HL-60 (cell line): ENCODE measurements at regions not wholly inside any gene's neighbourhood (a gene's known extent, or its start where the extent isn't known, plus 50 kb on each side); places are given as distances from the start of the nearest gene placed in this dataset.

Experiments
- DNase-seq, 2 experiments: peaks; one replicate each; pipeline ENCODE4 v3.0.0-alpha.2; 2010 to 2020; ENCODE audit warnings: low read depth in 1 of 2, low spot score in 1 of 2
- H3K27ac ChIP-seq: fragments of 250-450 bp; sonication (Bioruptor Pico); replicated peaks from 2 replicates; pipeline ENCODE4 v1.5.1; 2020; ENCODE audit warnings: mild to moderate bottlenecking, moderate library complexity
- H3K27me3 ChIP-seq: fragments of 250-450 bp; sonication (Bioruptor Pico); 2 replicates; pipeline ENCODE4 v1.5.1; 2021; ENCODE audit warnings: mild to moderate bottlenecking, moderate library complexity; ENCODE audit not compliant: insufficient read depth, poor library complexity, severe bottlenecking
- H3K4me3 ChIP-seq: replicated peaks from 2 replicates; pipeline ENCODE4 v1.5.1; 2011; ENCODE audit warnings: mild to moderate bottlenecking, control low read depth, low read length; ENCODE audit not compliant: insufficient read depth
- GABPA ChIP-seq: IDR thresholded peaks from 2 replicates; pipeline ENCODE4 v1.6.1; 2012; ENCODE audit warnings: low read depth
- POLR2AphosphoS5 ChIP-seq: IDR thresholded peaks from 2 replicates; pipeline ENCODE4 v1.6.1; 2012; ENCODE audit warnings: low read depth
- SPI1 ChIP-seq: IDR thresholded peaks from 2 replicates; pipeline ENCODE4 v1.6.1; 2012; ENCODE audit warnings: low read depth, mild to moderate bottlenecking, borderline replicate concordance
- TF ChIP-seq, protein P1 (sequence below): IDR thresholded peaks from one replicate; pipeline ENCODE4 v1.5.1; 2011; ENCODE audit warnings: low read length, control low read depth, inconsistent platforms; ENCODE audit not compliant: insufficient read depth
- TF ChIP-seq, protein P2 (sequence below): IDR thresholded peaks from 2 replicates; pipeline ENCODE4 v1.6.1; 2012; ENCODE audit warnings: low read depth; ENCODE audit not compliant: insufficient replicate concordance

DNA sequence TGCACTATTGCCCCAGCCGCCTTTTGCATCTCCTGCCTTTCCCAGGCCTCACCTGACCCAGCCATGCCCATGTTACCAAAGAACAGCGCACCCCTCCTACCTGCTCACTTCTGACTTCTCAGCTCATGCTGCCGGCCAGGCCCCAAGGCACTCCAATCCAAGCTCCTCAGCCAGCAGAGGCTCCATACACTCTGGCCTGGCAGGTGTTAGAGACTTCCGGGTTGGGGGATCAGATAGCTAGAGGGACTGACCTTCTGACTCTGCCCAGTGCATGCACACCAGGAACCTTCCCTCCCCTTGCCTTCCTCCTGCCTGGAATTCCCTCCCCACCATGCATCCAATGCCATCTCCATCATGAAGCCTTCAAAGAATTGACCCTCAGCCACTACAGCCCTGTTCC lies 56.2 kb upstream of the ZMIZ1 start:
- H3K4me3 ChIP-seq = no peak overlapping the region
- TF ChIP-seq, protein P1, sequence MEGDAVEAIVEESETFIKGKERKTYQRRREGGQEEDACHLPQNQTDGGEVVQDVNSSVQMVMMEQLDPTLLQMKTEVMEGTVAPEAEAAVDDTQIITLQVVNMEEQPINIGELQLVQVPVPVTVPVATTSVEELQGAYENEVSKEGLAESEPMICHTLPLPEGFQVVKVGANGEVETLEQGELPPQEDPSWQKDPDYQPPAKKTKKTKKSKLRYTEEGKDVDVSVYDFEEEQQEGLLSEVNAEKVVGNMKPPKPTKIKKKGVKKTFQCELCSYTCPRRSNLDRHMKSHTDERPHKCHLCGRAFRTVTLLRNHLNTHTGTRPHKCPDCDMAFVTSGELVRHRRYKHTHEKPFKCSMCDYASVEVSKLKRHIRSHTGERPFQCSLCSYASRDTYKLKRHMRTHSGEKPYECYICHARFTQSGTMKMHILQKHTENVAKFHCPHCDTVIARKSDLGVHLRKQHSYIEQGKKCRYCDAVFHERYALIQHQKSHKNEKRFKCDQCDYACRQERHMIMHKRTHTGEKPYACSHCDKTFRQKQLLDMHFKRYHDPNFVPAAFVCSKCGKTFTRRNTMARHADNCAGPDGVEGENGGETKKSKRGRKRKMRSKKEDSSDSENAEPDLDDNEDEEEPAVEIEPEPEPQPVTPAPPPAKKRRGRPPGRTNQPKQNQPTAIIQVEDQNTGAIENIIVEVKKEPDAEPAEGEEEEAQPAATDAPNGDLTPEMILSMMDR = no peak
- no peak for TF ChIP-seq GABPA
- TF ChIP-seq, protein P2, sequence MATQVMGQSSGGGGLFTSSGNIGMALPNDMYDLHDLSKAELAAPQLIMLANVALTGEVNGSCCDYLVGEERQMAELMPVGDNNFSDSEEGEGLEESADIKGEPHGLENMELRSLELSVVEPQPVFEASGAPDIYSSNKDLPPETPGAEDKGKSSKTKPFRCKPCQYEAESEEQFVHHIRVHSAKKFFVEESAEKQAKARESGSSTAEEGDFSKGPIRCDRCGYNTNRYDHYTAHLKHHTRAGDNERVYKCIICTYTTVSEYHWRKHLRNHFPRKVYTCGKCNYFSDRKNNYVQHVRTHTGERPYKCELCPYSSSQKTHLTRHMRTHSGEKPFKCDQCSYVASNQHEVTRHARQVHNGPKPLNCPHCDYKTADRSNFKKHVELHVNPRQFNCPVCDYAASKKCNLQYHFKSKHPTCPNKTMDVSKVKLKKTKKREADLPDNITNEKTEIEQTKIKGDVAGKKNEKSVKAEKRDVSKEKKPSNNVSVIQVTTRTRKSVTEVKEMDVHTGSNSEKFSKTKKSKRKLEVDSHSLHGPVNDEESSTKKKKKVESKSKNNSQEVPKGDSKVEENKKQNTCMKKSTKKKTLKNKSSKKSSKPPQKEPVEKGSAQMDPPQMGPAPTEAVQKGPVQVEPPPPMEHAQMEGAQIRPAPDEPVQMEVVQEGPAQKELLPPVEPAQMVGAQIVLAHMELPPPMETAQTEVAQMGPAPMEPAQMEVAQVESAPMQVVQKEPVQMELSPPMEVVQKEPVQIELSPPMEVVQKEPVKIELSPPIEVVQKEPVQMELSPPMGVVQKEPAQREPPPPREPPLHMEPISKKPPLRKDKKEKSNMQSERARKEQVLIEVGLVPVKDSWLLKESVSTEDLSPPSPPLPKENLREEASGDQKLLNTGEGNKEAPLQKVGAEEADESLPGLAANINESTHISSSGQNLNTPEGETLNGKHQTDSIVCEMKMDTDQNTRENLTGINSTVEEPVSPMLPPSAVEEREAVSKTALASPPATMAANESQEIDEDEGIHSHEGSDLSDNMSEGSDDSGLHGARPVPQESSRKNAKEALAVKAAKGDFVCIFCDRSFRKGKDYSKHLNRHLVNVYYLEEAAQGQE = no peak
- no peak for TF ChIP-seq SPI1
- TF ChIP-seq POLR2AphosphoS5 = no peak
- H3K27ac ChIP-seq = no peak overlapping the region
- no peak for DNase-seq
- peaks cover 6% of the 10 kb centered on the region for H3K27me3 ChIP-seq

DNA sequence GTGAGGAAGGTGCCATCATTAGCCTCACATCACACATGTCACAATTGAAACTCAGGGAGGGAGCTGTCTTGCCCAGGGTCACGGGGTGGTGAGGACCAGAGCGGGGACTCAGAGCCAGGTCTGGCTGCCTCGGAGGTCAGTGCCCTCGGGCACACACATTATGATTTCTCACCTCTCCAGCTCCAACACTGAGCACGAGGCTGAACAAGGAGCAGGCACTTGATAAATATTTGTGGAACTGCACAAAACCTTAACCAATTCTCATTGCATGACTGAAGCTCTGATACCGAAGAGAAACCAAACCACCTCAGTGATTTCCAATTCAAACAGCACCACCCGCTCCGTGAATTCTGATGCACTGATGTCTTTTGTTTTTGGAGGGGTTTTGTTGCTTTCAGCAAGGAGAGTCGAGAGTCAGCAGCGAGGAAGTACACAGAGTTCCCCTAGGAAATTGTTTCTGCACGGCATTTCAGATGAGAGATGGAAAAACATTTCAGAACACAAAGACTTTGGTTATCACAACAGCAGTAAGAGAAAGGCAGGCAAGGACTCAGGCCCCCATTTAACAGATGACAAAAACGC lies 55.3 kb upstream of the ZMIZ1 start:
- Histone ChIP-seq H3K4me3 (no peak overlapping the region), H3K27ac (no peak overlapping the region), H3K27me3 (peaks cover 4% of the 10 kb centered on the region)
- no peak for DNase-seq
- TF ChIP-seq GABPA (no peak), SPI1 (no peak), POLR2AphosphoS5 (no peak)
- TF ChIP-seq, protein P2 = no peak

DNA sequence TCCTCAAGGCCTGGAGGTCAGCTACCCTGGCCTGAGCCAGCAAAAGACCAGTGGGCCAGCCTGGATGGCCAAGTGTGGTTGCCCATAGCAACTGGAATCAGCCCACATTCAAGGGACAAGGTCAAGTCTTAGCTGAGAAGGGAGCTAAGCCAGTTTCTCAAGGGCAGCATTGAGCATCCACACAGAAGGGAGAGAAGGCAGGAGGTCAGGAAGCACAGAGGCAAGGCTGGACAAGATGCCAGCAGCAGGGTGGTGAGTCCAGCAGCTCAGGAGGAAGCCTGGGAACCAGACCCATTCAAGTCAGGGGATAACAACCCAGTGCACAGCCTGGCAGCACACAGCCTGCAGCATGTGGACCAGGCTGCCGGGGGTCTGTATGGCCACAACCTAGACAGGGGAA lies 54.0 kb upstream of the ZMIZ1 start:
- TF ChIP-seq SPI1 (no peak), POLR2AphosphoS5 (no peak), GABPA (no peak)
- TF ChIP-seq, protein P1 = no peak
- TF ChIP-seq, protein P2 = no peak
- peaks cover 4% of the 10 kb centered on the region for H3K27me3 ChIP-seq
- H3K27ac ChIP-seq = no peak overlapping the region
- H3K4me3 ChIP-seq = no peak overlapping the region
- no peak for DNase-seq
